NAMALWA (cell line): ENCODE measurements at regions not wholly inside any gene's neighbourhood (a gene's known extent, or its start where the extent isn't known, plus 50 kb on each side); places are given as distances from the start of the nearest gene placed in this dataset.

Experiments used
- DNase-seq: peaks from one replicate; pipeline ENCODE4 v3.0.0-alpha.2; 2015; ENCODE audit warnings: low spot score

DNA sequence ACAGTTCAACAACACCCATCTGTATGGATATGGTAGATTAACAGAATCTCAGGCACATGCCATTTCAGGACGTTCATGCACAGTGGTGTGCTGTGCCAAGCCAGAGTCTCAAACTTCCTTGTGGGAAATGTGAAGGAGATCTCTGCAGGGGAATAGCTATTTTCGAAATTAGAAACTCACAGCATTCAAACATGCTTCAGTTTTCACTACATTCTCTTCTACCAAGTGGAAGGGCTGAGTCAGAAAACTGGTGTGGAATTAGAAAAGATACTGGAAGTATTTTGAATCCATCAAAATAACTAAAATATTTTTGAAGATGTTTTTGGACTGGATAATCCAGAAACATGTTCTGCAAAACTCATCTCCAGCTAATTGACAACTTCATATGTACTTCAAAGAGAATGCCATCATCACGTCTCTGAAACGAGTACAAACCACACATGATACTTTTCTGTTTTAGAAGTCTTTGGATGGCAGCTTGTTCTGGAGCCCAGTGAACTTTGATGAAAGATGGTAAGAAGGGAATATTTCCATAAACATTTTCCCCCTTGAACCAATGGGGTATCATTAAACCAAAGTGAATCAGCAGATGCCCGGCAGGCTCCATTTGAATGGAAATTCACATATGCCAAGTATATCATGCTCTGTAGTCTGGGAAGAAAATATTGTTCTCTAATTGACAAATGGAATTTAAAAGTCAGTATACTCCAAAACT is 616.3 kb upstream of the IGFBP3 start:
- DNase-seq: no peak

DNA sequence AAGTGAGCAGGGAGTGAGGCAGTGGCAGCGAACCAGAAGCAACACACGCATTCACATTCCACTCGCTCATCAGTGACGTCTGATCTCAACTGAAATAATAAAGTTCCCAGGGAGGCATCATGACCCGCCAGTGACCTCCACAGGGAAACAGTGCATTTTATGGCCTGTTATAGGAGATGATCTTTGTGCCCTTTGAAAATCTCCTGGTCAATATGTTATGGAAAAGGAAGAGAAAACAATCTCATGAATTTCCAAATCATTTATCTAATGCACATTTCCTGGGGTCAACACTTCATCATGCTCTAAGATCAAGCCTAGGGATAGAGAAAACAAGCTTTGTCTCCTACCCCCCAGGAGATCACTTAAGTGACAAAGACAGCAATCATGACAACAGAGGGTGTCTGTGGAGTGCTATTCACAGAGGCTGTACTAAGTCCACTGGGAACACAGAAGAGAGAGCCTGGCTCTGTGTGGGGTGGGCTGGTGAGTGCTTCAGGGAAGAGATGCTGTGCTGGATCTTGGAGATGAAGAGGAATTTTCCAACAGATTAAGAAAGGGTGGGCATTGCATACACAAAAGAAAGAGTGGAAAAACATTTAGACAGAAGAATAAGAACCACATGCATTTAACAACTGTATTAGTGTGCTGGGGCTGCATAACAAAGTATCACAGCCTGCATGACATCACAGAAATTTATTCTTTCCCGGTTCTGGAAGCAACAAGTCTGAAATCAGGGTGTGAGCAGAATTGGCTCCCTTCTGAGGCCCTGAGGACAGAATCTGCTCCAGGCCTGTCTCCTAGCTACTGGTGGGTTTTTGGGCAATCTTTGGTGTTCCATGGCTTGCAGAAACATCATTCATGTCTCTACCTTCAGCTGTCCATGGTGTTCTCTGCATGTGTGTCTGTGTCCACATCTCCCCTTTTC is 613.9 kb upstream of the IGFBP3 start:
- no peak for DNase-seq

DNA sequence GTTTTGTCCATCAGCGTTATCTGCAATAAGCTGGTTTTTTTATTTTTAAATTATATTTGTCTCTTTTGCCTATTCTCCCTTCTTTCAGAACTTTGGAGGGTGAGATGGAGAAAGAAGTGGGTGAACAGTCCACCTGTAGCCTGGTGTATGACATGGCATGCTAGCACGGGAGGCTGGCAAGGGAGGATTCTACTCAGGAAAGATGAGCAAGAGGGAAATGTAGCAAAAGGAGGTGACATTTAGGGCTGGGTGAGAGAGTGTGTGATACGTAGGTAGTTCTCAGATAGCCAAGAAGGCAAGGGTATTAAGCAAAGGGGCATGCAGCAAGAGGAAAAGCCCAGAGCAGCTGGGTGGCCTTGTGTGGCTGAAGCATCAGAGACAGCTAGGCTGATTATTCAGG is 612.9 kb upstream of the IGFBP3 start:
- DNase-seq: no peak

DNA sequence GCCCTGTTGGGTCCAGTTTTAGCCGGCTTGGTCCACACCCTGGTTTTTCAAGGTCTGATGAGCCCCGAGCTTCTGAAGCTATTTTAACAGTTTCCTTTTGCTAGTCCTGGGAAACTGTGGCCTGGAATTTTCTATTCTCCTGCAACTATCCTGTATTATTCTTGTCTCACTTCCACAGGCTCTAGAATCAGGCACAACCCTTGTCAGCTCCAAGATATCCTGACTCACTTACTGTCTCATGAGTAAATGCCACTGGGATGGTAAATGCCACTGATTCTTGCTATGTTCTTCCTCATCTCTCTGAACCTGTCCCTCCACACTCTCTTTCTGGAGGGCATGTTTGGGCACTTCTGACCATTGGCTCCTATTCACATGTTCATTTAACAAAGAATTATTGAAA is 611.5 kb upstream of the IGFBP3 start:
- DNase-seq: no peak

DNA sequence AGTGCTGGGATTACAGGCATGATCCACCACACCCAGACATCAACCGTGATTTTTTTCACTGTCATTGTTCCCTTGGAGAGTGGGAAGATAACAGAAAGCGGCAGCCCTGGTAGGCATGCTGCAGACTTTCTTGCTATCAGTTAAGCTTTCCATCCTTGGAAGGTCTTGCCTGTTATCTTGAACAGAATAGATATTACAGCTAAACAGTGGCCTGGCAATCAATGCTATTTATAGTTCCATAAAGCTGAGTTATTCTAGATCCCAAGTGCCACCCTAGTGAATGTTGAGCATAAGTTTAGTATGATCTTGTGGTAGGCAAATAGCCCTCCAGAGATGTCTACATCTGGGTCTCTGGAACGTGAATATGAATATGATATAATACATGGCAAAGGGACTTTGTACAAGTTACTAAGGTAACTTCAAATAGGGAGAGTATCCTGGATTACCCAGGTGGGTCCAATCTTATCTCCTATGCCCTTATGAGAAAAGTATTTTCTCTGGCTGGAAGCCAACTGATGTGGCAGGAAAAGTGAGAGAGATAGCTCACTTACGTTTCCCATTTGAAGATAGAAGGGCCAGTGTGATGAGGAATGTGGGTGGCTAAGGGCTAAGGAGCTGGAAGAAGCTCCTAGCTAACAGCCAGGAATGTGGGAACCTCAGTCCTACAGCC is 609.1 kb upstream of the IGFBP3 start:
- no peak for DNase-seq

DNA sequence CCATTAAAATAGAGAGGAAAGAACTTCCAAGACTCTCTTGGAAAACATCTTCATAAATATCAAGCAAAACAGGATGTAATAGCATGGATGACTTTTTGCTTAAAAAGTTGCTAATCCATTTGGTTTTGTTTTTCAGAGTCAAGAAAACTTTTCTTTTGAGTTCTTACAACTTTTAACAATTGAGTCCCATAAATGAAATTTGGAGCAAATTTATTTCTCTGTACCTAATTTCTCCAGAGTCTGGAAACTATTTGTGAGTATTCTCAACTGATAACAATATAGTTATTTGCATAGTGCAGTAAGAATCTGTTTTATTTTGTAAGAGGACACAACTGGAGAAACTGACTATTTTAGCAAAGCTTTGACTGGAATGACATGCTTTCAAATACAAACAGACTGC is 606.3 kb upstream of the IGFBP3 start:
- no peak for DNase-seq

DNA sequence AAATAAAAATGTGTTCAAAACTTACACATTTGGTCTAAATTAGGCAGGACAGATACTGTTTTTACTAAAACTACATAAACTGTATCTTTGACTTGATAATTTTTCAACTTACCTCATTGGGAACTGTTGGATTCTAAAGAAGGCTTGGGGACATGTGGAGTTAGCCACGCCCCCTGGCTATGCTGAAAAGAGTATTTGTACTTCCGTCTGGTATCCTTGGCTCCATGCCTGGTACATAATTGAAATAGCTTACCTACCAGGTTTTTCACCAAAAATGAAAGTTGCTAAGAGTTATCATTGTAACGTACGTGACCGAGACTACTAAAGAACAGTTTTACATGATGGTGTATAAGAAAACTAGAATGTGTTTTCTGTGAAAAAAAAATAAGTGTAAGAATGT is 604.8 kb upstream of the IGFBP3 start:
- DNase-seq: no peak

DNA sequence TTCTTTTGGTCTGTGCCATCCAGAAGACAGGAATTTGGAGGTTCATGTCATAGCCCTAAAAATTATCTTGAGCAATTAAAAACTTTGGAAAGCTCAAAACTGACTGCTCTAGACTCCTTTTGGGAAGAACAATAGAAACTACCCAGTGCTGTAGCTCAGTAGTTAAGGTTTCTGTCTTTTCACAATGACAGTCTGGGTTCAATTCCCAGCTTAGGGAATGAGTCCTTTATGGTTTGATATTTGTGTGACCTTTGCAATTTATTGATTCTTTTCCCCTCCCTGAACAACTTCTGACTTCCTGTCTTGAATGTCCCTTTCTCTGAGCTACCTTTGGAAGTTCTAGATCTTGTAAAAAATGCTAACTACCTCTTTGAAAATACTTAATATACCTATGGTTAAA is 603.3 kb upstream of the IGFBP3 start:
- no peak for DNase-seq

DNA sequence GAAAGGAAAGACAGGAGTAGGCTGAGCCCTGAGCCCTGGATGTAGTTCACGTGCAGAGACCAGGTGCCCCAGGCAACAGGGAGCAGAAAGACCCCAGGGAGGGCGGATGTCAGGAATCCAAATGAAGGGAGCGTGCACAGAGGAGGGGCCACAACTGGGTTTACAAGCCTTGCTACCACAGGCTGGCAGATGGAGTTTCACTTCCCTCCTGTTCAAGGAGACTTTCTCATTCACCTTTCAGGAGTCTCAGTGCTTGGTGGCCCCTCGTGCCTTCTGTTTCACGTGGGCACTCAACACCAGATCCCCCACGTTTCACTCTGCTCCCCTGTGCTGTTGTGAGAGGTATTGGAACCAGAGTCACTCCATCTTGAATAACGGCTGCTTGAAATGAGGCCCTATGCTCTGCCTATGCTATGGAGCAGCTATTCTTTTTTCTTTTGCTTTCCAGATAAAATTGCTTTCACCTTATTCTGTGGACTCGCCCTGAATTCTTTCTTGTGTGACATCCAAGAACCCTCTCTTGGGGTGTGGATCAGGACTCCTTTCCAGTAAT is 601.4 kb upstream of the IGFBP3 start:
- DNase-seq: peak; percentile 28

DNA sequence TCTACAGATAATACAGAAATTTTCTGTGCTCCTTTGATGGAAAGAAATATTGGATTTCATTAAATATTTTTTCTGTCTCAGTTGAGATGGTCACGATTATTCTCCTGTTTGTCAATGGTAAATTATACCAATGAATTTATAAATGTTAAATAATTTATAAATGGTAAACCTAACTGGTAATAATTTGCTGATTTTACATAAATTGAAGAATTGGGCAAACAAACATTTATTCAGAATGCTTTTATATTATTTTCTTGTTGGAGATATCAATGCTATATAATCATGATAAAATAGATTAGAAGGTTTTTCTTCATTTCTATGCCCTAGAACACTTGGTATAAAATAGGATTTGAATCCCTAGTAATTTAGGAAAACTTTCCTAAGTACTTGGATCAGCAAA is 597.6 kb upstream of the IGFBP3 start:
- no peak for DNase-seq

DNA sequence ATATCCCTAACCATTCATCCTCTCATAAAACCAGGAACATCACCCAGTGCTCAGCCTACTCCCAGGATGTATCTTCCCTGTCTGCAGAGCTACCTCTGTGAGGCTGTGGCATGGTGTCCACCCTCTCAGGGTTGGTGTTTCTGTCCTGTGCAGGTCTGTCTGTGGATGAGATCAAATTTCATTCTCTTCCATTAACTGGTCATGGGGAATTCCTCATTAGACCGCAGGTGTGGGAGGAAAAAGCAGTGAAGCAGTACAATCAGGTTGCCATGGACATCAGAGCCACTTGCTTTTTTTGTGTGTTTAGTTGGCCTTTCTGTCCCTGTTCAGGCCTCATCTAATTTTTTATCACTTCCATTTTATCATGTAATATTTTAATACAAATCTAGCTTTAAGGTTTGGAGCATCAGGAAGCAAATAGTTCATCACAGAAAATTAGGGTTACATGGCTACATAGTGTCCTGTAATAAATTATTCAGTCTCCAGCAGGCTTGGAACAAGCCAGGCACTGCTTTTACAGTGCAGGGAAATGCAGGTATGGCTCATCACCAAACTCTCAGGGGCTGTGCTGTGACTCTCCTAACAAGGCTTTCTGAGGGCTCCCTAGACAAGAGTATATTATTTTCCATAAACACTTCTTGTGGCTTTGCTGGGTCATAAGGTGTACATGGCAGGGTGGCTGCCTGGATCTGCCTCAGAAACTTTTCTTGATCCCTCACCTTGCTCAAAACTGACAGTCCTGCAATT is 594.9 kb upstream of the IGFBP3 start:
- DNase-seq: no peak

DNA sequence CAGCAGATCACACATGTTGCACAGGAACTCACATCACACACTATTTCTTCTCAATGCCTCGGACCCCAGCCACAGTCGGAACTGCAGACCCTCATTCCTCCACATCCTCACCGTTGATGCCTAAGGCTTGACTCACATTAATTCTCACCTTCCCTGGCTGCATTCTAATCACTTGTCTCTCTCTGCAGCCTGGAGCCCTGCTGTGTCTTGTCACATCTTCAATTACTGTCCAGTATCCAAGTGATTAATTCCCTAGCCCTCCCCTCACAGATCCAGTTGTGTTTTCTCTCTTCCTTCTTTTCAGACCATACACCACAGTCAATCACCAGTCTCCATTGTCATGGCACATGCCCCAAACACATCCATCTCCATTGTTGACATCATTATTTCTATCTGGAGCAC is 592.4 kb upstream of the IGFBP3 start:
- no peak for DNase-seq

DNA sequence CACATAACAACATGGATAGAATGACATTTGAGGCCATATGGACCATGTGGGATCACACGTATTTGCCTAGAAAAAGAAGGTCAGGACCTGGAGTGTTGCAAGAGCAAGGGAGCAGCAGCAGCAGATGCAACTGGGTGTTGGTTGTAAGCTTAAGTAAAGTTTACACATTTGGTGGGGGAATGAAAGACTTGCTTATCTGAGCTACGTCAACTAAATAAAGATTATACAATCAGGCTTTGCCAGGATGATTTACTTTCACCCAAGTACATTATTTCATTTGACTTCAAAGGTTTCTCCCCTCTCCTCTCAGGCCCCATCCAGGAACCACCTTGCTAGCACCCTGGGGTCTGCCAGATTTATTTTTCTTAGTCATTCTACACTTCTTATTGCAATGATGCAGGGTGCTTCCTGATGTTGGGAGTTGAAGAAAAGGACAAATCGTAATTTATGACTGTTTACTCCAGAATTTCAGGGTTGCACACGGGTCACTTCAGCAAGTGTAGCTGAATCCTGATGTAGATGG is 591.9 kb upstream of the IGFBP3 start:
- DNase-seq: no peak

DNA sequence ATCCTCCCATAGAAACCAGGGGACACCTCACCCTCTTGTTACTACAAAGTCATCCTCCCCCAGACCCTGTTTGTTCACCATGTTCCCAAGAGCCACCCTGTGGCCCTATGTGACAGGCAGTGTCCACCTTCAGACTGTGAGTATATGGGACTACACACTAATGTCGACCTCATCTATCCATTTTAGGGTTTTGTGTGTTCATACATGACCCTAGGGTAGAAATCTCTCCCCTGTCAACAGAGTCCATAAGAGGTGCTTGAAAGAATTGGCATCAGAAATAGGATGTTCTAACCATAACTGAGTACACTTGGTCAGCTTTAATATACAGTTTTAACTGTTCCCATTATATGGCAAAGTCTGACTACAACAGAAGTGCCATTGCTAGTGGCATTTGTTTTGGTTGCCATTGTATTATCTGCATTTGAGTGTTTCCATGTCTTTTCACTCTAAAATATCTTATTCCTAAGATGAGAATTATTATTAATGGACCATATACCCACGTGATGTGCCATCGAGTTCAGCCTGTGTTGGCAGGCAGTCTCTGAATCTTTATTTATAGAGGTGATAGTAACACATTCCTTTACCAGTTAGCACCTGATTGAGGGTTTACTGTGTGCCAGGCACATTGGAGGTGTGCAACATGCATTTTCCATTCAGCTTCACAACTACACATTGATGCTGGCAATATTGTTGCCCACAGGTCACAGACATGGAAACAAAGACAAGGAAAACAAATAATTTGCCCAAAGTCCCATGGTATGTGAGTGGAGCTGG is 590.6 kb upstream of the IGFBP3 start:
- DNase-seq: no peak

DNA sequence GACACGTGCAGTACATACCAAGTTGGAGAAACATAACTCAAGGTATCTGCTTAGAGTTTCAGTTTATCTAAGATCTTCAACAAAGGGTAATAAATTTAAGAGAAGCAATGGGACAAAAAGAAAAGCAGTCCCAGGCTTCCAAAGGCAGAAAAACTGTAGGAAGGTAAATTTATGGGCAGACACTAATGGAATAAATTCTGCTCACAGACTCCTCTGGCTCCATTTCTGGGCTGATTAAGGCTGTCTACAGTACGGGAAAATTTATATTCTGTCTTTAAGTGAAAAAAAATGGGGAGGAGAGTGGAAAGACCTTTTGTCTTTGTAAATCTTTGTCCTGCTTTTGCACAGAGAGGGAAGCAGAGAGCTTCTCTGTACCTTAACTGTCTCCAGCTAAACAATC is 587.5 kb upstream of the IGFBP3 start:
- DNase-seq: no peak

DNA sequence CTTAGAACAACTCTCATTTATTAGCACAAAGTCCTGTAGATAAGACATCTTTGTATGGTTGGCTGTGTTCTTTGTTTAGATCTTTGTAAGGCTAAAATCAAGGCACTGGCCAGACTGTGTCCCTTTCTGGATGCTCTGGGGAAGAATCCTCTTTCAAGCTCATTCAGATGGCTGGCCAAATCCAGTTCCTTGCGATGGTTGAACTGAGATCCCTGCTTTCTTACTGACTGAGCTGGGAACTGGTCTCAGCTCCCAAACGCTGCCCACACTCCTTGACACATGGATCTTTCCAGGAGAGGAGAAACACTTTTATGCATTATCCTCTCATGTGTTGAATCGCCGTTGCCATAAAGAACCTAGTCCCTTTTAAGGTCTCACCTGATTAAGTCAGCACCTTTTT is 586.5 kb upstream of the IGFBP3 start:
- DNase-seq: no peak

DNA sequence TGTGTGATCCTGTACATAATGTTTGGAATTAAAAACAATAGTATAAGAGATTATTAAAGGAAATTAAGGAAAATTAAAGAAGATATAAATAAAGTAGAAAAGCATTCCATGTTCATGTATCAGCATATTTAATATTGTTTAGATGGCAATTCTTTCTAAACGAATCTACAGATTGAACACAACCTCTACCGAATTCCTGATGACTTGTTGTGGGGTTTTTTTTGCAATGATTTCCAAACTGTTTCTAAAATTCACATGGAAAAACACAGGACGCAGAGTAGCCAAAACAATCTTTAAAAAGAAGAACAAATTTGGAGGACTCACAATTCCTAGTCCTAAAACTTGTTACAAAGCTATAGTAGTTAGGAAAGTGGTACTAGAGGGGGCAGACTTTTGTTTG is 573.4 kb upstream of the IGFBP3 start:
- DNase-seq: no peak

DNA sequence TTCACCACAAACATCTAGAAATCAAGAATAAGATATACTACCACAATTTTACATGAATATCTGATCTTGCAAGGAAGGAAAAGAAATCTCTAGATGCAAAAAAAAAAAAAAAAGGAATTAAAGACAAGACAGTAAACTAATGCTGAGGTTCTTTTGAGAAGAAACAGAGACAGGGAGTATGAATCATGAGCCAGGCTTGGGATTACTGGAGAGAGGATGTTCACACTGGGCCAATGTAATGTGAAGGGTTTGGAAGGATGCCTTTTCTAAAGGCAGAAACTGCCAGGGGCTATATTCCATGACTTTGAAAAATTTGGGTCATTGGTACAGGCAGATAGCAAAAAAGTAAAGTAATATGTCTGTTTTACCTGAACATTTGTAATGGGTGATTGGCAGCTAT is 573.0 kb upstream of the IGFBP3 start:
- DNase-seq: no peak

DNA sequence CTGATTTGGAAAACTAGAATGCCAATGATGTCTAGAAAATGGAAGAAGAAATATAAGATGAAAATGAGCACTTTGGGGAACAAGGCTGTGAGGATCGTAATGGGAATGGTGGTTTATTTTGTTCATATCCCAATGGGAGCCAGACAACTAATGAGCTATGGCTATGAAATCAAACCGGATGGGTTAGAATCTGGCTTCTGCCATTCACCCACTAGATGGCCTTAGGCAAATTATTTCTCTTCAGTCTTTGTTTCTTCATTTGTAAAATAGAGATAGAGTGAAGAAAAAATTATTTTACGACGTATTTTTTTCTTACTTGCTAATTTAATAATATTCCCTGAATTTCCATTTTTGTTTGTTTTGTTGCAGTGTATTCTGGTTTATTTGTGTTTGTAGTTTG is 572.1 kb upstream of the IGFBP3 start:
- DNase-seq: no peak

DNA sequence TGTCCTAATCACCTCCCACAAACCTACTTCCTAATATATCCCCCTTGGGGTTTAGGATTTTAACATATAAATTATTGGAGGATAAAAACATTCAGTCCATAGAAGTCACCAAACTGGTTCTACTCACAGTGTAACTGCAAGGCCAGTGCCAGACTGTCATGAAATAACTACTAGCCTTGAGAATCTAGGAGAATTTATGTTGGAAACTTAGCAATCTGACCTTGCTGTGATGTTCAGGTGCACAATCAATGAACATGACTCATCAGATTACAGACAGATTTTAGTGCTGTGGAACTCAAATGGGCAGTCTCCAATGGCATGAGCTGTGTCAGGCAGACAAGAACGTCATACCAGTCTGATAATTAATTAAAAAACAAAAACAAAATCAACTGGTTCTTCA is 571.4 kb upstream of the IGFBP3 start:
- no peak for DNase-seq

DNA sequence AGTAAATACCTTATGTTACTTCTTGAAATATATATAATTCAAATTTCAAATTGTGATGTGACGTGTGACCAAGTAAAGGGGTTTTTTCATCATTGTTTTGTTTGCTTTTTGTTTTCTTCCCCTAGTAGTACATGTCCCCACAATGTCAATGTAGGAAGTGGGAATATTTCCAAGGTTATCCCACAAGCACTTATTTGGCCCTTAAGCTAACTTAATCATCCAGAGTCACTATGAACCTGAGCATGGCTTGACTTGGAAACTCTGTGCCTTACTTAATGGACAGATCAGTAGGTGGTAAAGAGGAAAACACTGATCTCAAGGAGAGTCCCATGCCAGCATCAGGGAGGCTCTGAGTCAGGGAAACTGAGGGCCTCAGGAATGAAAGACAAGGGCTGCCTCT is 569.3 kb upstream of the IGFBP3 start:
- no peak for DNase-seq
